ENCODE measurements at regions not wholly inside any gene's neighbourhood (a gene's known extent, or its start where the extent isn't known, plus 50 kb on each side); places are given as distances from the start of the nearest gene placed in this dataset.

GRCh38 chr11:116426761-116427160 lies 346.0 kb downstream of the BUD13 start:
- Histone ChIP-seq H3K27ac (no peak overlapping the region), H3K4me1 (no peaks in the 10 kb centered on the region), H3K27me3 (peaks cover 0 to 6% of the 10 kb centered on the region in 2 donors), H3K4me3 (no peak overlapping the region), H3K36me3 (no peaks in the 10 kb centered on the region), H3K9me3 (no peaks in the 10 kb centered on the region)
- DNase-seq (no peak), ATAC-seq (no peak)
- TF ChIP-seq CTCF (IDR thresholded peaks at IDR 0.05) = no peak
- intact Hi-C loops (cut with DNase I) = no loop called here

GRCh38 chr11:116424615-116425261 lies 348.0 kb downstream of the BUD13 start:
- Histone ChIP-seq H3K4me3 (no peak overlapping the region), H3K36me3 (no peaks in the 10 kb centered on the region), H3K4me1 (no peaks in the 10 kb centered on the region), H3K9me3 (no peaks in the 10 kb centered on the region), H3K27ac (no peak overlapping the region), H3K27me3 (peaks cover 0 to 6% of the 10 kb centered on the region in 2 donors)
- DNase-seq (no peak), ATAC-seq (no peak)
- intact Hi-C loops (cut with DNase I) = no loop called here
- TF ChIP-seq CTCF (IDR thresholded peaks at IDR 0.05) = no peak

- Histone ChIP-seq H3K27ac (no peak overlapping the region), H3K36me3 (no peaks in the 10 kb centered on the region), H3K27me3 (peaks cover 0 to 6% of the 10 kb centered on the region in 2 donors), H3K4me1 (no peaks in the 10 kb centered on the region), H3K9me3 (no peaks in the 10 kb centered on the region), H3K4me3 (no peak overlapping the region)
- DNase-seq (no peak), ATAC-seq (no peak)
- intact Hi-C loops (cut with DNase I) = no loop called here
- TF ChIP-seq CTCF (IDR thresholded peaks at IDR 0.05) = no peak
Measured at GRCh38 chr11:116422956-116423600, 349.7 kb downstream of the BUD13 start.

- TF ChIP-seq CTCF (IDR thresholded peaks at IDR 0.05) = no peak
- no peaks in the 10 kb centered on the region for H3K9me3 ChIP-seq
- intact Hi-C loops (cut with DNase I) = no loop called here
- no peak for ATAC-seq
- peaks cover 0 to 6% of the 10 kb centered on the region in 2 donors for H3K27me3 ChIP-seq
- DNase-seq = no peak
- H3K36me3 ChIP-seq = no peaks in the 10 kb centered on the region
- no peak overlapping the region for H3K4me3 ChIP-seq
- no peaks in the 10 kb centered on the region for H3K4me1 ChIP-seq
- H3K27ac ChIP-seq = no peak overlapping the region
Measured at GRCh38 chr11:116422556-116422955, 350.2 kb downstream of the BUD13 start.

- ATAC-seq (no peak), DNase-seq (no peak)
- Histone ChIP-seq H3K27ac (no peak overlapping the region), H3K27me3 (peaks cover 0 to 6% of the 10 kb centered on the region in 2 donors), H3K9me3 (no peaks in the 10 kb centered on the region), H3K4me3 (no peak overlapping the region), H3K4me1 (no peaks in the 10 kb centered on the region), H3K36me3 (no peaks in the 10 kb centered on the region)
- intact Hi-C loops (cut with DNase I) = no loop called here
- TF ChIP-seq CTCF (IDR thresholded peaks at IDR 0.05) = no peak
Measured at GRCh38 chr11:116421529-116422185, 351.1 kb downstream of the BUD13 start.
